GM08714 (cell line): ENCODE measurements at regions not wholly inside any gene's neighbourhood (a gene's known extent, or its start where the extent isn't known, plus 50 kb on each side); places are given as distances from the start of the nearest gene placed in this dataset.

Experiments used
- H3K4me3 ChIP-seq: fragments of 200-500 bp; sonication (Bioruptor generic); 2 replicates; pipeline ENCODE4 v1.5.1; 2014; ENCODE audit warnings: mild to moderate bottlenecking, low read length, inconsistent platforms
- ZNF274 ChIP-seq: IDR thresholded peaks from 2 replicates; pipeline ENCODE4 v1.6.1; 2012; ENCODE audit warnings: mild to moderate bottlenecking, low read depth, low read length

DNA sequence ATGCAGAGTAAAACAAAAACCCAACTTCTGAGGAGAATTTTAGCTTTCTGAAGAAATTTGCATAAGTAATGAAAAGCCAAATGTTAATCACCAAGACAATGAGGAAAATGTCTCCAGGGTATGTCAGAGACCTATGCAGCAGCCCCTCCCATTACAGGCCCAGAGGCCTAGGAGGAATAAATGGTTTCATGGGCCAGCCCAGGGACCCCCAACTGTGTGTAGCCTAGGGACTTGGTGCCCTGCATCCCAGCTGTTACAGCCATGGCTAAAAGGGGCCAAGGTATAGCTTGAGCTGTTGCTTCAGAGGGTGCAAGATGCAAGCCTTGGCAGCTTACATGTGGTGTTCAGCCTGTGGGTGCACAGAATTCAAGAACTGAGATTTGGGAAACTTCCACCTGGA lies 1256.9 kb upstream of the PIK3C3 start:
- H3K4me3 ChIP-seq: no peak overlapping the region
- no peak for TF ChIP-seq ZNF274

DNA sequence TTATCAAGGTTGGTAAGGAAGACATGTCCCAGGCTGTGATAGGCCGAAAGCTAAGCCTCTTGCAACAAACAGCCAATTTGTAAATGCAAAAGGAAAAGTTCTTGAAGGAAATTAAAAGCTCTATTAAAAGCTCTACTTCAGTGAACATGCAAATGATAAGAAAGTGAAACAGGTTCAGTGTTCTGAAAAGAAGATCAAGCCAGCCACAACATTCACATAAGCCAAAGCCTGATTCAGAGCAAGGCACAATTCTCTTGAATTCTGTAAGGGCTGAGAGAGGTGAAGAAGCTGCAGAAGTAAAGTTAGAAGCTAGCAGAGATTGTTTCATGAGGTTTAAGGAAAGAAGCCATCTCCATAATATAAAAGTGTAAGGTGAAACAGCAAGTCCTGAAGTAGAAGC lies 1259.5 kb upstream of the PIK3C3 start:
- no peak for TF ChIP-seq ZNF274
- no peak overlapping the region for H3K4me3 ChIP-seq

DNA sequence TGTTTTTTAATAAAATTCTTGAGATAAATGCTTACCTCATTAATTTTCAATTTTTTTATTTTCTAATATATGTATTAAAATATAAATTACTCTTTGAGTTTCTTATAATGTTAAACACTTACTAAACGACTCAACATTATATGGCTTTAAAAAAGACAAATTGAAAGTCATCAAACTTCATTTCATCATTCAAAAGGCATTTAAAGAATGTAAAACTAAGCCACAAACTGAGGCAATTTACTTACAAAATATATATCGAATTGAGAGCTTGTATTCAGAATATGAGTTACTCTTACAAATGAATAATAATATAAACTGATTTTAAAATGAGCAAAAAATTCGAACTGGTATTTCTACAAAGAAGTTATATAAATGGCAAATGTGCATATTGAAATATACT lies 1262.2 kb upstream of the PIK3C3 start:
- H3K4me3 ChIP-seq: no peak overlapping the region
- TF ChIP-seq ZNF274: no peak

DNA sequence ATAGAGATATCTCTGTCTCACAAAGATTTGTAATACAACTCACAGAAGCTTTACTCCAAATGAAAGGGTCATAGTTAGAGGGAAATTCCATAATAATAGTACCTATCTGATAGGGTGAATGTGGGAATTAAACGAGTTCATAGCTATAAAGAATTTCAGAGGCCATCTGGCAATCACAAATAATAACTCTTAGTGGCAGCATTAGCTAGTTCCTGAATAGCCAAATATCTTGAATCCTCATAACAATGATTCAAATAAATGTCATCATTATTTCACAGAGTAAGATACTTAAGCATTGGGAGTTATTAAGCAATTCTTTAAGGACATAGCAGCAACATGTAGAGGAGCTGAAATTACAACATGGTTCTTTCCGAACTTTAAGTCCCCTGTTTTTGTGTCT lies 1265.0 kb upstream of the PIK3C3 start:
- no peak for TF ChIP-seq ZNF274
- H3K4me3 ChIP-seq: no peak overlapping the region

DNA sequence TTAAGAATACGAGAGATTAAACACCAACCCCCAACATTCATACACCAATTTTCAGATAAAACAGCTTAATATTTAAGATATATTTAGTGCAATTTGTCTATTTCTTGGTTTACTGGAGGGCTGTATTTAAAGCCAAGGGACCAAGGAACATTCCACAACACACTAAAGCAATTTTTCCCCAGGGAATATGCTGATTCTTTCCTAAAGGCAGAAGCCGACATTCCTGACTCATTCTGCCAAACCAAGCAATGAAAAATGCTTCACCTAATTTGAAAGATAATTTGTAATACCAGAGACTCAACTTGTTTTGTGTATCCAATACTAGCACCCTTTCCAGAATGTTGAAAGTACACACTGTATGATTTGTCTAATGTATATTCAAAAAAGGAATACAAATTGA lies 1267.6 kb upstream of the PIK3C3 start:
- no peak overlapping the region for H3K4me3 ChIP-seq
- no peak for TF ChIP-seq ZNF274

DNA sequence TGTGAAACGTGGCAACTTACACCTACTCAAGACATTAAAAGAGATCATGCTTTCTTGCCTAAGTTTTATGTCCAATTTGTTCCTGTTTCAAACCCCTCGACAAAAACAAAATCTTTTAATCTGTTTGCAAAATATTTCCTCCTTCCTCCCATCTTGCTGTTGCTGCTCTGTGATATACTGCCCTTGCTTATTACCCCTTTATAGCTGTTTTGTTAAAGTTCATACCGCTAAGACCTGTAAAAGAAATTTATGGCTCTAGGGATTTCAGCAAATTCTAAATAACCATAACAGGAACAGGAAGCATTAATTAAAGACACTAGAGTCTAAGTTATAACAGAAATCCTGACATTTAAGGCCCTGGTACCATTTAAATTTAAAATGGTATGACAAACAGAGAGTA lies 1268.2 kb upstream of the PIK3C3 start:
- no peak overlapping the region for H3K4me3 ChIP-seq
- no peak for TF ChIP-seq ZNF274

DNA sequence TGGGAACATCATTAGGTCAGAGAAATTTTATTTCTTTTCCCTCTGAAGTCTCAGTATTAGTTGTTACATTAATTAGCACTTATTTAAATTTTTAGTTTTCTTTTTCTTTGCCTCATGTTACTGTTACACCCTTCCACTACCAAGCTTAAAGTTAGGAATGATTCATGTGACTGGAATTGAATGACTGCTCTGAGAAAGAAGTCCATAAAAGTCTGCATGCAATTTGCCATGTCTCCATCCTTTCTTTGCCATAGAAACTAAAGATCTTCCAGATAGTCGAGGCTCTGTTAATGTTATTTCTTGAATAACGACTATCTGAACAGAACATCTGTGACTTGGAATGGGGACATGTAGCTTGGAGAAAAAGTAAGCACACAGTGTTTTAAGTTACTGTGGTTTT lies 1269.8 kb upstream of the PIK3C3 start:
- no peak overlapping the region for H3K4me3 ChIP-seq
- TF ChIP-seq ZNF274: no peak

DNA sequence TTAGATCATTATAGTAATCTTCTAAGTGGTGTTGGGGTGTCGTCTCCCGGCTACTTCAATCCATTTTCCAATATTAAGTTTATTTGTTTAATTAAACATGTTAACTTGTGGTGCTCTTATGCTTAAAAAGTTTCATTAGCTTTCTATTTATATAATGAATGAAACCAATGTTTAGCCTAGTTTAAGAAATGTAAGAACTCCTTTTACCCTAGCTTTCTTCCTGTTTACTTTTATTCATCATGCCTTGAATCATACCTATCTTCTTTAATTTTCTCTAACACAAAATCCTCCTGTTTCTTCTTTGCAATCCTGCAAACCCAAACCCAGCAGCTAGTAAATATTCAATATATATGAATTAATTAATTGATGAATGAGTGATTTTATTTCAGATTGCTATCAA lies 1276.7 kb upstream of the PIK3C3 start:
- no peak overlapping the region for H3K4me3 ChIP-seq
- TF ChIP-seq ZNF274: no peak

DNA sequence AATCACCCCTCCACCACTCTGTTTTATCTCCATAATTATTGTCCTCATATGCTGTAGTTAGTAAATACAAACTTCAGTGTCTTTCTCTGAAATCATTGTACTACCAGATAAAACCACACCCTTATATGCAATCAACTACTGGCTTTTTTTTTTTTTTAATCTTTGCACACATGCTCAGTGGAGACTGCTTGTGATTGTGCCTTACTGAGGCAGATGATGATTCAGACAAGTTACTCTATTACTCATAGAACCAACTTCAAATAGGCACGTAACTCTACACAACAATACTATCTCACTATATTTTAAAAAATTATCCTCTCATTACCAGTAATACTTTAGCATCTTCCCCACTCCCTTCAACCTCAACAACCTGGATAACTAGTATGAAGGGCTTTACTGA lies 1278.4 kb upstream of the PIK3C3 start:
- TF ChIP-seq ZNF274: no peak
- no peak overlapping the region for H3K4me3 ChIP-seq

DNA sequence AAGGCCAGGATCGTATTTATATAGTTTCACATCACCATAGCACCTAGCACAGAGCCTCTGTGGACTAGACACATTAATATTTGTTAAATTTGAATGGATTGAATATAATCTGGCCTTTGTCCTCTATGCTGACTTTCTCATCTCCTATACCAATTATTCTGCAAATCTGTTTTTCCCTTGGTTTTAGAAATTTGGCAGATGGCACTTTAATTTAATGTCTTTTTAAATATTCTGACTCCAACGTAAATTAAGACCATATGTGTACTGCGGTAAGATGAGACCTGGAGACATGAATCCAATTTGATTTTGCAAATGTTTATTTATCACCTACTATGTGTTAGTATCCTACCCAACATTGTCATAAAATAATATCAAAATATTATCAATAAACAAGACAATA lies 1281.9 kb upstream of the PIK3C3 start:
- no peak overlapping the region for H3K4me3 ChIP-seq
- no peak for TF ChIP-seq ZNF274

DNA sequence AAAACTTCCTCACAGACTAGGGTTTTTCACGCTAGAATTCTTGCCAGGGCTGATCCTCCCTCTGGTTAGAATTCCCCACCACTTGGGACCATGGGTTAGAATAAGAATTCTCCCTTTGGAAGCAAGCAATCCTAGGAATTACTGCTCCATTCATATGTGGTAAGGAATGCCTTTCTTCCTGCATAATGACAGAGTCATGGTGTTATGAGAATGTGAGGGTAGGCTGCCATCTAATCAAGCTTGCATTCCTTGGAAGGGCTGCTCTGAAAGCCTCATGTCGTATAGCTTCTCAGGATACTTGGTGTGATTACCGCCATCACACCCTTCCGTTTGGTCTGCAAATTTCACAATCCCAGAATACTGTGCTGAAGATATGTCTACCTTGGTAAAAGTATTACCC lies 1282.4 kb upstream of the PIK3C3 start:
- TF ChIP-seq ZNF274: no peak
- no peak overlapping the region for H3K4me3 ChIP-seq

DNA sequence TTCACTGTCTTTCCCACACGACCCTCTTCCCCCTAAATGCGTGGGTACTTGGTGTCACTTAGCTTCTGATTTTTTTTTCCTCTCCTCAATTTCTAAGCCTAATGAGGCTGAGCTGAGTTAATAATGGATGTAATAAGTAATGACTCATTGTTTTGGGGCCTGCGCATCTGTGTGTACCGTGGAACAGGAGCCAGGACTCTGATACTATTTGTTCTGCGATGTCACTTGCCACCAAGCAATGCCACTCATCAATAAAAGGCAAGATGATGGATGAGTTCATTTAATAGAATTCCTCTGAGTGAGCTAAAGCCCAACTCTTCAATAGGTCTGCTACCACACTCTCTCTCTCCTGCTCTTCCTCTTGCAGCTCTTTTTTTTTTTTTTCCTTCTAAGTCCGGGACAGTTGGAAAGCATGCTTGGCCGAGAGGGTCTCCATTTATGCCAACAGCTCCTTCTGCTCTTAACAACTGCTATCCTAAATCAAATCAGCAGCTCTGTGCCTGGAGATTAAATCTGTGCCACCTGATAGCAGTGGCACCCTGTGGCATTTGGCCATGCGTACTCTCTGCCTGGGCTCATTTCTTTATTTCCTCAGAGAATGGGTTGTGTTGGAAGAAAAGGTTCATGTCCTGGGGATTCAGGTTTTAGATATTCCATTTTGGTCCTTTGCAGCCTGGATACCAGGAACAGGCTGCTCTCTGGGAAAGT lies 1284.2 kb upstream of the PIK3C3 start:
- no peak overlapping the region for H3K4me3 ChIP-seq
- no peak for TF ChIP-seq ZNF274

DNA sequence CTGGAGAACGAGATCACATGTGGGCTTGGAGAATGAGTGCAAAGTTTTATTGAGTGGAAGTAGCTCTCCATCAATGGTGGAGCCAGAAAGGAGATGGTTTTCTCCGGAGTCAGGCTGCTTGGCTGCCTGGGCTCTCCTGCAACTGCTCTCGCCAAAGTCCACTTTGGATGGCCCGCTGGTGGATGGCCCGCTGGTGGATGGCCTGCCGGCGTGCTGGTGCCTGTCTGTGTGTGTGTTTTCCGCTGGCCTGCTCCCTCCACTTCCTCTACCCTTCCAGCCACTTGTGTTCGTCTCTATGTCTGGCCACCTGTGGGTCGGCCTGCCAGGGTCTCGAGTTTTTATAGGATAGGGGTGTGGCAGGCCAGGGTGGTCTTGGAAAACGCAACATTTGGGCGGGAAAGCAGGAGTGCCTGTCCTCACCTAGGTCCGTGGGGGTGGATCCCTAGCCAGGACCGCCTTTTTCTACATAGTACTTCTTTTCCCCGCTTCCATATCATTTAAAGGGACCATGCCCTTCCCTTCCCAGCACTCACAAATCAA lies 1292.1 kb upstream of the PIK3C3 start:
- no peak overlapping the region for H3K4me3 ChIP-seq
- no peak for TF ChIP-seq ZNF274

DNA sequence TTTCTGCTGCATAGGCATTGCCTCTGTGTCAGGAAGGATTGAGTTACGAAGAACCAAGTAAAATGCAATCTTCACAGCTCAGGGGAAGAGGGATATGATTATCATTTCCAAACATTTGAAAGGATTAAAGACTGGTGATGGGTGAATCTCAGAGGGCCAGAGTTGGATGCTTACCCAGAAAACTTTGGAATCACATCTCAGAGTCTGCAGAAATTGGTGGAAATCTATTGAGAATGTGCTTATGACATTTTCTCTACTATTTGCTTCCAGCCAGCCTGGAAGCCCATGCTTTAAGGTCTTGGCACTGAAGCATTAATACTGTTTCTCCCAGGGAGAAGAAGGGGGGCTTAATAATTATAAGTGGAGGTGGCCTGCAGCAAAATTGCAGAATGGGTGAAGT lies 1301.4 kb upstream of the PIK3C3 start:
- no peak overlapping the region for H3K4me3 ChIP-seq
- no peak for TF ChIP-seq ZNF274

DNA sequence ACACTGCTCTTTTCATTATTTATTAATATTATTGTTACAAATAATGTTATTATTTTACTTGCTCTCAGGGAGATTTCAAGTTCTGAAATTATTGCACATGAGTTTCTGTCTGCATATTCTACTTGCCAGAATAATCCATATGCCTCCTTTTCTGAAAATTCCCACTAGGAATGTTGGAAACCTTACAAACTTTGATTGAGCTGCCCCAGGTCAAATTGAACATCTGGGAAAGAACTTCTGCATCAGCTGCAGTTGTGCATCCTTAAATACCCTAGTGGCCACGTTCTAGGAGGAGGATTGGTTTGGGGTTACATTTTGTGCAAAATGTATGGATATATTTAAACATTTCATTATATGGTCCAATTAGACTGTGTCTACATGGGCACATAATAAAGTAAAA lies 1302.7 kb upstream of the PIK3C3 start:
- no peak for TF ChIP-seq ZNF274
- no peak overlapping the region for H3K4me3 ChIP-seq

DNA sequence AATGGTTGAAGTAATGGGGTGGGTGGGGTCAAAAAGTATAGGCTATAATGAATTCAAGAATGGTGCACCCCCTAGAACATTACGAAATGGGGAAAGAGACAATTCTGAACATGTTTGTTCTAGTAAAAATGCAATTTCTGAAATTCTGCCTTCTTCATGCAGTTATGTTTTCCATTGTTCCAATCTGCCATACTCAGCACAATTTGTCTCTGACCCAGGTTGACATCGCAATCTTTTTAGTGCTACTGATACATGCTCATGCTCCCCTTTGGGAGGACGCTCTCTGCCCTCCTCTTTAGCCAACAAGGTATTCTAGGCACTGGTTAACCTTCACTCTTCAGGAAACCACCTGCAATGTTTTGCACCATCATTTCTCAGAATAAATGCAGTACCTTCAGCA lies 1303.9 kb upstream of the PIK3C3 start:
- no peak overlapping the region for H3K4me3 ChIP-seq
- no peak for TF ChIP-seq ZNF274
